GM19240 (cell line): ENCODE measurements at regions not wholly inside any gene's neighbourhood (a gene's known extent, or its start where the extent isn't known, plus 50 kb on each side); places are given as distances from the start of the nearest gene placed in this dataset.
"Not testable (repeated sequence)": the region's sequence is repeated elsewhere in the genome, so short reads cannot be mapped to it uniquely, and the experiment has no call there.

Experiments
- DNase-seq: peaks from one replicate; pipeline ENCODE4 v3.0.0; 2011; ENCODE audit warnings: low spot score; ENCODE audit not compliant: insufficient read length

DNA sequence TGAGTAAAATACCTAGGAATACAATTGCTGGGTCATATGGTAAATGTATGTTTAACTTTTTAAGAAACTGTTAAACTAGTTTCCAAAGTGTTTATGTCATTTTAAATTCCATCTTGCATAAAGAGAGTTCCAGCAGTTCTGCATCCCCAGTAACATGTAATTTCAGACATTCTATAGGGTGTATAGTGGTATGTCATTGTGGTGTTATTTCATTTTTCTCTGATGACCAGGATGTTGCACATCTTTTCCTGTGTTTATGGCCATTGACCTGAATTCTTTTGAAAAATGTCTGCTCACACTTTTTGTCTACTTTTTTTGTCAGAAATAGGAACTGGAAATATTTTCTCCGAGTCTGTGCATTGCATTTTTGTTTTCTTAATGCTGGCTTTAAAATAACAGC is 128.9 kb downstream of the TMEM200A start:
- no peak for DNase-seq

DNA sequence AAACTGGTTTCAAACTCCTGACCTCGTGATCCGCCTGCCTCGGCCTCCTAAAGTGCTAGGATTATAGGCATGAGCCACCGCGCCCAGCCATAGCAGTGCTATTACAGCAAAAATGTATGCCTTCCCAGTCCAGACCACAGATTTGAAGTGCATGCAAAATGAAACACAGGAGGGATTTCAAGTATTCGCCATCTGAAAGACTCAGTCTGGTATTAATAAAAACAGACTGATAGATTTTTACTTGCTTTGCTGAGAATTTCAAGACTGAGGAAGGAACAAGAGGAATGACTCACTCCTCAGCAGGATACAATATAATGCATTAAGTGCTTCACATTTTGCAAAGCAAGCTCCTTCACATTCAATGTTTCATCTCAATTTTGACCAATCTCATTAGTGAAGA is 134.9 kb downstream of the TMEM200A start:
- DNase-seq, result no peak

DNA sequence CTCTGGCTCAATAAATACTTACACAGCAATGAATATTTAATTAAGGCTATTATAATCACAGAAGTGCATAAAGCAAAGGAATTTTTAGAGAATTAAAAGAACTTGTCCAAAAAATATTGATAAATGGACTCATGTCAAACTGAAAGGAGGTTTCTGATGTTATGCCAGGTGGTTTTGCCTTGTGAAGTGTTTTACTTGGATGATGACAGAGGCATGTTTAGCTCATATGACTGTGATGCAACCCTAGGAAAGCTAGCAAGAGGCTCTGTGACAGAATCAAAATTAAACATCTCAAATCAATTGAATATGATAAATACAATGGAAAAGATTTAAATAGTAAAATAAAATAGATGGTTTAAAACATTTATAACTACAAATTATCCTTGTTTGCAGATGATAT is 137.3 kb downstream of the TMEM200A start:
- no peak for DNase-seq

DNA sequence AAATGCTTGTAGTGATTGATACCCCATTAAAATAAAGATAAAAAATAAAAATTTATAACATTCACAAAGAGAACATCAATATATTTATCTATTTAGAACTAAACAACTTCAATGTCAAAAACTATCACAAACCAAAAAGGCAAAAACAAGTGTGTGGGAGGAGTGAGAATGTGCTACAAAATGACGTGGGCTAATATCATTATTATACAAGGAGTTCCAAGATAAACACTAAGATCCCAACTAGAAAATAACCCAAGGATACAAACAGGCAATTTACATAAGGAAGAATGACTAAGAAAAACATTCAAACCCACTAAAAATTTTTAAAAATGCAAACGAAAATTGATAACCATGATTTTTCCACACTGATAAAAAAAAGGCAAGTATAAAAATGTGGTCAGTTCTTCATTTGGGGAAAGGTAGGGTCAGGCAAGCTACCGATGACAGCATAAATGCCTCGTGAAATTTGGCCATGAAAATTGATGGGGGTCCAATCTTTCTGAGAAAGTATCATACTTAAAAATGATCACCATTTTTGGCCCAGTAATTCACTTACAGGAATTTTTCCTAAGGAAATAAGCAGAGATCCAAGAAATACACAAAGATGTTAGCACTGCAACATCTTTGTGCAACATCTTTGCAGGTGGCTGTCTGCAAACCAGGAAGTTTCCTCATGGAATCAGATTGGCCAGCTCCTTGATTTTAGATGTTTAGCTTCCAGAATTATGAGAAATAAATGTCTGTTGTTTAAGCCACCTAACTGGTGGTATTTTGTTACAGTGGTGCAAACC is 140.2 kb downstream of the TMEM200A start:
- no peak for DNase-seq

DNA sequence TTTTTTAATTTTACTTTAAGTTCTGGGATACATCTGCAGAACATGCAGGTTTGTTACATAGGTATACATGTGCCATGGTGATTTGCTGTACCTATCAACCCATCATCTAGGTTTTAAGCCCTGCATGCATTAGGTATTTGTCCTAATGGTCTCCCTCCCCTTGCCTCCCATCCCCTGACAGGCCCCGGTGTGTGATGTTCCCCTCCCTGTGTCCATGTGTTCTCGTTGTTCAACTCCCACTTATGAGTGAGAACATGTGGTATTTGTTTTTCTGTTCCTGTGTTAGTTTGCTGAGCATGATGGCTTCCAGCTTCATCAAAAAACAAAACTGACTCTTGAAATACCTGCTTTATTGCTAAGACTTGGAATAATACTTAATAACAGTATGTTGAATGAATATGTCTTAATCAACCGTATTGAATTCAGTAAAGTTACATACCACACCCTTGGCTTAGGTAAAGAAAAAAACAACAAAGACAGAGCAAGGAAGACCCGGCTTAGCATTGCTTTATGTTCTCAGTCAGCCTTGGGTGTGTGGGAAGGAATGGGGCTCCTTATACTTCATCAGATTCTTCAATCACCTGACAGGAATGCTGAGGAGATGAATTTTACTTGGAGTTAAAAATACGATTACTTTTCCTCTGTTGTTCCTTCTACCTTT is 141.3 kb downstream of the TMEM200A start:
- DNase-seq, result not testable (repeated sequence)

DNA sequence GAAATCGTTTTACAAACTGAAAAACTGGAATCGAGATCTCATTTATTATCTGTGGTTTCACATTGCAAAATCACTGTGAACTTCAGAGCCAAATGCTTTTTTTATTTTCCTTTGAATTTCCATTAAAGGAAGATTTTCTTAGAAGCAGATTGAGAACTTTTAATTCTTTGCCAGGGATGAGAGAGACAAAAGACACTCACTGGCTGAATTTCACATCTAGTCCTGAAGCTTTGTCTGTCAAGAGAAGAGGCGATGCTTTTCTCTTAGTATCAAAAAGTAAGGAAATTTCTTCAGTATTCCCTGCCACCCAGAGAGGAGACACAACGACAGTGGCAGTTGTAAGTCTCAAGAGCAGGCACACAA is 141.8 kb downstream of the TMEM200A start:
- DNase-seq, result no peak

DNA sequence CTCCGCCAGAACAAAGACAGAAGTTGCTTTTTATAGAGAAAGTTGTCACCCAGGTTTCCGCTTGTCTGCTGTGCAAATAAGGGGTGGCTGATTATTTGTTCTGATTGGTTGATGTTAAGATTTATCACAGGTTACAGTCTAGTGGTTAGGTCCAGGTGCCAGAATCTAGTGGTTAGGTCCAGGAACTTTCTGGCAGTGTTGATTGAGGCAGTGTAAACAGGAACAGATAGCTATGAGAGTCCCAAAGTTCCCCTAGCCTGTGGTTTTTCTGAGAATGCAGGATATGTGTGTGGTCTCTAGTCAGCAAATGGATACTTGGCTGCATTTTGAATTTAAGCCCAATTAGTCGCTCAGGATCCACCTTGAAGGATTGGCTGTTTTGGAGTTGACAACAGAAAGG is 148.0 kb downstream of the TMEM200A start:
- no peak for DNase-seq

DNA sequence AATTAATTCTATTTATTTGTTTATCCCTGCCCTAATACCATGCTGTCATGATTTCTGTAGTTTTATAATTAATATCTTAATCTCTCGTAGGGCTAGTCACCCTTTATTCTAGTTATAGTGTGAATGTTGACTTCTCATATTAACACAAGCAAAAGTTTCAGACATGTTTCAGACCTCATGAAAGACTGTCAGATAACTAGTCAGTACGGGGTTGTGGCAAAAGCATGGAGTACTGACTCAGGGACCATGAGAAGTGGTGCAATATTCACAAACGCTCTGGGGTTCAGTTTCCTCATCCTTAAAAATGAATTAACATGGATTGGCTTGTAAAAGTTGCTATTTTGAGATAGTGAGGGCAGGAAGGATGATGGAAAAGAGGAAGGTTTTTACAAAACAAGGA is 148.9 kb downstream of the TMEM200A start:
- no peak for DNase-seq

DNA sequence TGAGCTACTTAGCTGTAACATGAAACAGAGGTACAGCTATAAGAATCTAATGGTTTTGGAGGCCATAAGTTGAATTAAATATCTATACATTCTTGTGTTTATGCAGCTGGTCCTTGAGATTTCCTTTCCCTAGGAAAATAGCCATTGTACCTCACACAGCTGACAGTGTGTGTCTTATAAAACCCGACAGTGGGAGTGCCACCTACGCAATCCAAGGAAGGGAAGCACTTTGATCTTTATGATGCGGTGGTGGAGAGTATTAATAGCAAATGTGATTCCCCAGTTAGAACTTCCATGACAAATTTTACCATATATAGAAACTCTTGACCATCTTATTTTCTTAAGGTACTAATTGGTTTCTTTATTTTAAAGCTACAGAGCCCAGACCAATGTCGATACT is 149.5 kb downstream of the TMEM200A start:
- no peak for DNase-seq

DNA sequence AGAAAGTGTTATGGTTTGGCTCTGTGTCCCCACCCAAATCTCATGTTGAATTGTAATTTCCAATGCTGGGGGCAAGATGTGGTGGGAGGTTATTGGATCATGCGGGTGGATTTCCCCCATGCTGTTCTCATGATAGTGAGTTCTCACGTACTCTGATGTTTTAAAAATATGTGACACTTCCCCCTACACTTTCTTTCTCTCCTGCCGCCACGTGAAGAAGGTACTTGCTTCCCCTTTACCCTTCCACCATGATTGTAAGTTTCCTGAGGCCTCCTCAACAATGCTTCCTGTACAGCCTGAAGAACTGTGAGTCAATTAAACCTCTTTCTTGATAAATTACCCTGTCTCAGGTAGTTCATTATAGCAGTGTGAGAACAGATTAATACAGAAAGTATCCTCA is 150.8 kb downstream of the TMEM200A start:
- no peak for DNase-seq

DNA sequence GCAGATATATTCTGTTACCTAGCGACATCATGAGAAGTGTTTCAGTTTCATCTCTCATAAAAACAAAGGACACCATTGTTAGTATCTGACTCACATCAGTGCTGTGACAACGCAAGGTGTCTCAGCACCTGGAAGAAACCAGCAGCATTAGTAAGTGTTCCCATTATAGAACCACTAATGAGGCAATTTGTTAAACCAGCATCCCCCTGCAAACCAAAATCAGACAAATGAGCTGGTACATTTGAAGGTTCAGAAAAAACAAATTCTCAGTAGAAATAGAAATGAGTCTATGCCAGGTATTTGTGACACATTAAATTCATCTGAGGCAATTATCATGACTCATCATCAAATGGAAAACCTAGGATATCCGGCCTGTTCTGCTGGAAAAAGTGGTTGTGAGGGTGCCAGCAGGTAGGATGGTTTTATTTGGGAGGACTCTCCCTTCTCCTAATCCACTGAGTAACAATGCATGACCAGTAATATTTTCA is 151.7 kb downstream of the TMEM200A start:
- DNase-seq, result no peak

DNA sequence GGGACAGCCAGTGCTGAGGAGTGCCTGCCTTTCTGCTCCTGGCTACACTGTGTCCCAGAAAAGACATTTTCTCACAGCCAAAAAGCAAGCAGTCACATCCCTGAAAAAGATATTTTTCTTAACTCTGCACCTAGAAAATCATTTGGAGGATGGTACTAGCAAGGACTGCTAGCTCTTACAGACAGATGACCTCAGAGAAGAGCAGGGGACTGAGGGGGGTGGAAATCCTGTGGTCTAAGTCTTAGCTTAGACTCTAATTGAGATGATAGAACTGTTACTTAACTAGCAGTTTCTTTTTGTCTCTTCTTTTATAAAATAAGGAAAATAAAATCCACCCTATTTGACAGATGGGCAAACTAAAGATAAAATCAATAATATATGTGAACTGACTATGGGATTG is 152.8 kb downstream of the TMEM200A start:
- no peak for DNase-seq

DNA sequence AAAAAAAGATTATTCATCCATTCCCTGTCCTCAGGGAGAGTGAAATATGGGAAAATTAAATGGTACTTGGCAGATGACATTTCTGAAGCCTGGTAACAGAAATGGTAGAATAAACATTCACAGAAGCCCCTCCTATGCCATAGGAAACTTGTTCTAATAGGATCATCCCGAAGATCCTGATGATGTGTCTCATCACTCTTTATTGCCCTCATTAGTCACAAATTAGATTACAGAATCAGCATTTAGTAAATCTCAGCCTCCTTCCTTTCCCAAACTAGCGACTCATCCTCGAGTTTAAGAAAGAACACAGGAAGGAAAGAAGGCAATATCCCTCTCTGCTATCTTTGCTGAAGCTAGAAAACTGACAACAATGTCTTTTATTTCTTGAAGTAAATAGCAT is 154.4 kb downstream of the TMEM200A start:
- no peak for DNase-seq

DNA sequence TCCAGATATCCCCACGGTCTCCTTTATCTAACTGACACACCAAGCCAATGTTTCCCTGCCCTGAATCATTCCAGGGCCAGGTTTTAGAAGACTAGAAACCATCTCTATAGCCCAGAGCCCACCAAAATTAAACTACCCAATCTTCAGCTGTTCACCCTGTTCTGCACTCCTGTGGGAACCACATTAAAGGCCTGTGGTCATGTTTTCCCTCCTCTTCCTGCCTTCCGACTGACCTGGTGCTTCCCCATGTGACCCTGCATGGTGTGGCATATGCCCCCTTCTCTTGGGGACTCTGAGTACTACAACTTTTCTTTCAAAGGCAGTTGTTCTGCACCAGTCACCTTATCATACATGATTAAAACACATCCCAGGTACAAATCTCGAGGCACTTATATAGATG is 155.0 kb downstream of the TMEM200A start:
- no peak for DNase-seq

DNA sequence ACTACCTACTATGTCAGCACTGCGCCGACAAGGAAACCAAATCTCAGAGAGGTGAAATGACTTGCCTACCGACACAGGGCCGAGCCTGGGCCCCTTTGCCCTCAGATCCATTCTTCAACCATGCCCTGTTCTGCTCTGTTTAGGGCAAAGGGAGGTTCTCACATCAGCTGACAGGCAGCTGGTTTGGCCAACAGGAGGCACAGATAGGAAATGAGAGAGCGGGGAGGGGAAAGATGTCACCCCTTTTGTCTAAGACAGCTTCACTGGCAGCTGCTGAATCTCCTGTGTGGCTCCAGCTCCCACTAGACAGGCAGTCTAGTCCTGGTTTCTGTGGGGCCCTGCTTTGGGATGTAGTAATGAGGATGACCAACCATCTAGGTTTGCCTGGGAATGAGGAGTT is 158.7 kb downstream of the TMEM200A start:
- DNase-seq, result no peak

DNA sequence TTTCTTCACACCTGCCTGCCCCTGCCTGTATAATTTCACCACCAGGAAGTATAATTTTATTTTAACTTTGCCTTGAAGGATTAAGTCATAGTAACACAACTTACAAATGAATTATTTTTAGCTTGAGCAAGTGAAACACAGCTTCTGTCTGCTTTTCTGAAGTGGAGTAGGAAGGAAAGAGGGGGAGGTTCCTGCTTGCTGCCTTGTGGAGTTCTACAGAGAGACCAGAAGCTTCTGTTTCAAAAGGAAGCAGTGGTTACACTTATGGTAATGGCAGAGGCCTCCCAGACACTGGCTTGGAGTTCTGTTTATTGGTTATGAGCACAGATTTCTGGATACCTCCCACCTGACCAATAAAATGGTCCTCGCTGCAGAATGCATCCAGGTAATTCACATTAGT is 159.6 kb downstream of the TMEM200A start:
- no peak for DNase-seq

DNA sequence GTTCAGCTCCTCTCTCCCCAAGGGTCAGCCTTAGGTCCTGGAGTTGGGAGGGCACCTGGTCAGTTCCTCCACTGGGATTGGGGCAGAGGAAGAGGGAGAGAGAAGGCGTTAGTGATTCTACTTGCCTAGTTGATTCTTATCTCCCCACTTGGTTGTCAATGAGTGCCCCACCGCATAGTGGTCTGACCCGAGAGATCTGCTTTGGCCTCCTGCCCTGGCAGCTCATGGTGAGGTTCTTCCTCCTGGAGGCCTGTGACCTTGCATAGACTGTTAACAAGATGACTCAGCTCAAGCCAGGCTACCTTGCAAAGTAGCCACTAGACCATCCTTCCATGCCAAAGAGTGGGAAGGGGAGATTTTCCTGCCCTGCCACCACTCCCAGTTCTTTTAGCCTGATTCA is 160.6 kb downstream of the TMEM200A start:
- DNase-seq, result no peak

DNA sequence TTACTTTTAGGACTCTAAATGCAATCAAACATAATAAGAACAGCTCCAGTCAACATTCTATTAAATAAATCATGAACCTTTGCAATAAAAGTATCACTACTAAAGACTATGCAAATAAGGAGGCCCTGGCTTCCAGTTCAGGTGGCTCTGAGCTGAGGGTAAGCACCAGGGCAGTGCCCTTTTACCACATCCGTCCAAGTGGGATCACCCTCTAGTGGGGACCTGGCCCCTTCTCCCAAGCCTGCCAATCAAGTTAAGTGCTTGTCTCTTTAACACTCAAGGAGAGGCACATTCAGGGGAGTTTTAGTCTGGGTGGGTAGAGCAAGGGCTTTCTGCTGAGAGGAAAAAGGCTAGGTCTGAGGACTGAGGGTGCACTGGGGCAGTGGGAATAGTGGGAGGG is 161.4 kb downstream of the TMEM200A start:
- no peak for DNase-seq

DNA sequence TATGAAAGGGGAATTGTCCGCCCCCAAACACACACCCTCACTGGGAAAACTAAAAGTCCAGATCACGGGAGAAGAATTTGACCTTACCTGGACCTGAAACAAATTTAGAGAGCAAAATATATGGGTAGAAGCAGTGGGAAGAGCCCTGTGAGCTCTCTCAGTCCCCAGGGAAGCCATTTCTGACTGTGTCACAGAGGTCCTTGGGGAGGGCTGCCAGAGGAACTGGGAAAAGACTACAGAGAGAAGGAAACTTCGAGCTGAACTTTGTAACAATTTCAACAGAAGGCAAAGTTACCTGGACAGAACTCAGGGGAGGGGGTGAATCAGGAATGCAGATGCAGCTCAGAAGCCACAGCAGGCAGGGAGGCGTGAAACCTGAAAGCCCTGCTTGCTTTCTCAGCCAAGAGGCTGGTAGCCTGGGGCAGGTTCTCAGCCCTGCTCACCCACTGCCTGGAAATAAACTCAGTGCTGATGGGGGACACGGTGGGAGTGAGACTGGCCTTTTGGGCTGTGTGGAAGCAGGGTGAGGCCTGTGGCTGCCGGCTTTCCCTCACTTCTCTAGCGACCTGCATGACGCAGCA is 163.8 kb downstream of the TMEM200A start:
- no peak for DNase-seq

DNA sequence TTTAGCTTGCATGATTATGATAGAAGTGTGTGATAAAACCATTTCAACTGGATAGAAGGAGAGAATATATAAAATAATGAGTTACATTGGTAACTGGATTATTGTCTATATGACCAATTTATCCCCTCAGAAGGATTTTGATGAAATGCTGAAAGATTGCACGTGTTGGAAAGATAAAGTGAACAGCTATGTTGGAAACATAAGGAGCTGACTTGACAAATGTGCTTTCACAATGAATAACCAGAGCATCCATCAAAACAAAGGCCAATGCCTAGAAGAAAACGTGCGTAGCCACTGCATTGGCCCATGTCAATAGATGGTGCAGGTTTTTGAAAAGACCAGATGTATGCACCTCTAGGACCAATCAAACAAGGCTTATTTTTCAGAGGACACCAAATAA is 168.8 kb downstream of the TMEM200A start:
- DNase-seq, result no peak

DNA sequence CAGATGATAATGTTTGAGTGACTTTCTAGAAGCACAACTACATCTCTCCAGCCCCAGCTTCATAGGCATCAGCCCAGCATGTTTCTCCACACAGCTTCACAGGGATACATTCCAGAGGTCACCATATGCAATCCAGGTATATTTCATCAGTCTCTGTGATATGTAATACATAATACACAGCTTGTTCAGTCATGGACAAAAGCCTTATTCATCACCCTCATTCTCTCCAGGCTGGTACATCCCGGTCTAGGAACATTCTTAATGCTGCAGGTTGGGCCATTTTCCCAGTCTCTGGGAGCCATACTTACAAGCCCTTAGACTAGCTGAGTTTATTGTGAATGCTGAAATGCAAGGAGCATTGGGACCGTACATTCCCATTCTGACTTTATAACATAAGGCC is 169.4 kb downstream of the TMEM200A start:
- no peak for DNase-seq

DNA sequence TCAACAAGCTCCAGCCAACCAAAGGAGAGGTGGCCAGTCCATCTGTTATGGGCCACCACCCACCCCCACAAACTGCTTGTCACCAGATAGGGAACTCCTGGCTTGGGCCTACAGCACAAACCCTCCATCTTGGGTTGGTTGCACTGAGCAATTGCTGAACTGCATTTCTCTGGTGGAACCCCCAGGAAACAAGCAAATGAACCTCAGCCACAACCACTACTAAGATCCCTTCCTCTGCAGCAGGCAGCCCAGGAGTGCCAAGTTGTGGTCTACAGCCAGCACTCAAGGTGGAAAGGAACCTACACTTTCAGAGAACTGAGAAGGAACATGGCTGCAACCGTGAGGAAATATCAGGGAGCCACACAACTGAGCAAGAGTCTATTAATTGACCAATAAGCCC is 171.6 kb downstream of the TMEM200A start:
- no peak for DNase-seq

DNA sequence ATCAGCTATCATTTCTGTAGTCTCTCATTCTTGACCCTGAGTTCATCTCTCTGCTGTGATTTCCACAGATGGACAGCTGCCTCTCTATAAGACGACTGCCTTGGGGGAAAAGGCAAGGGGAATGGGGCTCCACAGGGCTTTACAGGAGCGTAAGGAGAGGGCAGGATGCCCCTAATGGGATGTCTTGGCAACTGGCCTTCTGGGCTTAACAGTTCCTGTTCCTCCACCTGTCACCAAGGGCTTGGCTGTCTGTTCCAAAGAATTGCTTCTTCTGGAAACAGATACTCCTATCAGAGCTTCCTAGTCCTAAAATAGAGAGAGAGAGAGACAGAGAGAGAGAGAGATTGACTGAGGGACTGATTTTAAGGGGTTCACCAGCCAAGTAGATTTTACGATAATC is 181.9 kb downstream of the TMEM200A start:
- no peak for DNase-seq
